ENCODE measurements at regions not wholly inside any gene's neighbourhood (a gene's known extent, or its start where the extent isn't known, plus 50 kb on each side); places are given as distances from the start of the nearest gene placed in this dataset.
A peak's percentile ranks its signal among the peaks of the same experiment; 100 is the strongest.

- DNase-seq (ENCODE audit: low read depth): no peak
- TF ChIP-seq, protein P1, sequence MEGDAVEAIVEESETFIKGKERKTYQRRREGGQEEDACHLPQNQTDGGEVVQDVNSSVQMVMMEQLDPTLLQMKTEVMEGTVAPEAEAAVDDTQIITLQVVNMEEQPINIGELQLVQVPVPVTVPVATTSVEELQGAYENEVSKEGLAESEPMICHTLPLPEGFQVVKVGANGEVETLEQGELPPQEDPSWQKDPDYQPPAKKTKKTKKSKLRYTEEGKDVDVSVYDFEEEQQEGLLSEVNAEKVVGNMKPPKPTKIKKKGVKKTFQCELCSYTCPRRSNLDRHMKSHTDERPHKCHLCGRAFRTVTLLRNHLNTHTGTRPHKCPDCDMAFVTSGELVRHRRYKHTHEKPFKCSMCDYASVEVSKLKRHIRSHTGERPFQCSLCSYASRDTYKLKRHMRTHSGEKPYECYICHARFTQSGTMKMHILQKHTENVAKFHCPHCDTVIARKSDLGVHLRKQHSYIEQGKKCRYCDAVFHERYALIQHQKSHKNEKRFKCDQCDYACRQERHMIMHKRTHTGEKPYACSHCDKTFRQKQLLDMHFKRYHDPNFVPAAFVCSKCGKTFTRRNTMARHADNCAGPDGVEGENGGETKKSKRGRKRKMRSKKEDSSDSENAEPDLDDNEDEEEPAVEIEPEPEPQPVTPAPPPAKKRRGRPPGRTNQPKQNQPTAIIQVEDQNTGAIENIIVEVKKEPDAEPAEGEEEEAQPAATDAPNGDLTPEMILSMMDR (IDR thresholded peaks at IDR 0.05; ENCODE audit: insufficient read depth, low read depth, low read length, missing control alignments): no peak
- H3K4me3 ChIP-seq (ENCODE audit: low read length): no peak overlapping the region
Measured at GRCh38 chr6:148602136-148602535, 144.7 kb upstream of the UST start.

DNA sequence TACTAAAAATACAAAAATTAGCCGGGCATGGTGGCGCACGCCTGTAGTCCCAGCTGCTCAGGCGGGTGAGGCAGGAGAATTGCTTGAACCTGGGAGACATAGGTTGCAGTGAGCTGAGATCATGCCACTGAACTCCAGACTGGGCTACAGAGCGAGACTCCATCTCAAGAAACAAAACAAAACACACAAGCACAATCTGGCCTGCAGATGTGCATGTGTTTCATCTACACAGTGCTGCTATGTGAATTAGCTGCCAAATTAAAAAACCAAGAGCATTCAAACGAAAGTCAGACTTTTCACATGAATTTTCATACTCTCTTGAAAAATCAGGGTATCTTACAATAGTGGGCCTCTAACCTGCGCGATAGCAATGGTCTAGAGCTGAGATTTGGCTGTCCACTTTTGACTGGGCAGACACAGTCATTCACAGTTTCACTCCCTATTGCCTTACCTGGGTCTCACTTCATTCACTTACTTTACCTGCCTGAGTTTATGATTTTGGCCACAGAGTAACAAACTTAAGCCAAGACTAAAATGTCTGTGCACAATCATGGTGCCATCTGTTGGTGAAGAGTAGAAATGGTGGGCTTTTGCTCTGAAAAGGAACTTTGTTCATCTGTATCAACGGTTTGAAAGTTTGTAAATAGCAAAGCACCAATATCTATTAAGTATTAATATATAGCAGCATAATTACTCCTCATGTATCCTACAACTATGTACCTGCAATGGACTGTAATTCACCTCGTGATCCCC lies 138.5 kb upstream of the UST start:
- peak; percentile 21 for DNase-seq (ENCODE audit: low read depth)
- TF ChIP-seq, protein P1 (IDR thresholded peaks at IDR 0.05; ENCODE audit: insufficient read depth, low read depth, low read length, missing control alignments): peak; percentile 27

DNA sequence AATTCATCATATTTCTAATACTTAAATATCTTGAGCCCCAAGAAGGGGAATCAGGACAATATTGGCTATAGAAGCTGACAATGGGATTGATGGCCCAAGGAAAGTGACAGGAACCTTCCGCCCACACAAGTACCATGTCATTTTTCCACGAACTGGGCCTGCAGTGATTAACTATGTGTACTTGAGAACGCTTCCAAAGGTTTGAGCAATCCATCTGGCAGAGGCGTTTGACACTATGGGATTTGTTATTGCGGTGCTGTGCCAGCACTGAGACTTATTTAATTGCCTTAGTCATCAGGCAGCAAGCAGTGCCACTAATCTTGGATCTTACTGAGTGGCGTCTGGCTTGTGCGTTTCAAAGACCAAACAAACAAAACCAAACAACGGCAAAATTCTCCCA lies 135.6 kb upstream of the UST start:
- DNase-seq (ENCODE audit: low read depth): peak; percentile 63
- TF ChIP-seq, protein P1 (IDR thresholded peaks at IDR 0.05; ENCODE audit: insufficient read depth, low read depth, low read length, missing control alignments): no peak

More for the DNA sequence above, 138.5 kb upstream of the UST start:
- H3K4me3 ChIP-seq (ENCODE audit: low read length): no peak overlapping the region

DNA sequence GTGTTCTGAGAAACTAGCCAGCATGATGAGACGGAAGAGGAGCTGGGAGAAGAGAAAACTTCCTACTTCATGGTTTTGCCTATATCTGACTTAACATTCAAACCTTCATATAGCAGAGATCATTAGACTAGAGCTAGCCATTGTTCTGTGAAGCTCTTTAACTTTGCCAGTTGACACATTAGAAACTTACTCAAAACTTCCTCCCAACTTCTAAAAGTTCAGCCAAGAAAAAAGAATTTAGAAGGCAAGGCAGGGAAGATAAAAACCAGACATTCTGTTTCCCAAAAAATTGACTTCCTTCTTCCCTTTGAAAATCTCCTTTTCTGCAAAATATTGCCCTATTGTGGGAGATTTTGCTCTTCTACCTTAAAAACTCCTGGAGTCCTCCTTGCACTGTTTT lies 134.8 kb upstream of the UST start:
- H3K4me3 ChIP-seq (ENCODE audit: low read length): no peak overlapping the region
- no peak for DNase-seq (ENCODE audit: low read depth)
- TF ChIP-seq, protein P1 (IDR thresholded peaks at IDR 0.05; ENCODE audit: insufficient read depth, low read depth, low read length, missing control alignments): no peak

More for the DNA sequence above, 135.6 kb upstream of the UST start:
- no peak overlapping the region for H3K4me3 ChIP-seq (ENCODE audit: low read length)

DNA sequence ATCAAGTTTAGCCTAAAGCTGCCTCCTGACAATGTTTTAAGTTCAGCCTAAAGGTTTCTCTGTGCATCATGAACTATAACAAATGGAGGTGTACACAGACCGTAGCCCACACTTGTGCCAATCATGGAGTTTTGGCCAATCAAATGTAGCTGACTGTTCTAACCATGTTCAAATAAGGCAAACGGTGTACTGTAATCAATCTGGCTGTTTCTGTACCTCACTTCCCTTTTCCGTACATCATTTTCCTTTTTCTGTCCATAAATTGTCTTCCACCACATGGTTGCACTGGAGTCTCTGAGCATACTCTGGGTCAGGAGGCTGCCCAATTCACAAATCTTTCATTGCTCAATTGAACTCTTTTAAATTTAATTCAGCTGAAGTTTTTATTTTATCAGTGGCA lies 132.2 kb upstream of the UST start:
- DNase-seq (ENCODE audit: low read depth): no peak
- H3K4me3 ChIP-seq (ENCODE audit: low read length): no peak overlapping the region
- TF ChIP-seq, protein P1 (IDR thresholded peaks at IDR 0.05; ENCODE audit: insufficient read depth, low read depth, low read length, missing control alignments): no peak

DNA sequence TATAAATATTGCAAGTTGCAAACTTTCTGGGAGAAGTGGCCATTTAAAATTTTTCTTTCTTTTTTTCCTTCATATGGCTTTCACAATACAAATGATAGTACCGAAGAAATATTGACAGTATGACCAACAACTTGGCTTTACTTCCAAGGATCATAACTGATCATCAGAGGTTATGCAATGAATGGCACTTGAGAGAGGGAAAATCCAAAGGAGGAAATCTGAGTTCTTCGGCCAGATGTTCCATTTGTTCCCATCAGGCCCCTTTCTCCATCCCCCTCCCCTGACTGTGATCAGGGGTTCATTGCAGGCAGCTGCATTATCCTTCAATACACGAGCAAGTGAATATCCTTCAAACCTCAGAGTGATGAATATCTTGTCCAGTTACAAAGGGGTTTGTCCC lies 130.0 kb upstream of the UST start:
- TF ChIP-seq, protein P1 (IDR thresholded peaks at IDR 0.05; ENCODE audit: insufficient read depth, low read depth, low read length, missing control alignments): no peak
- H3K4me3 ChIP-seq (ENCODE audit: low read length): no peak overlapping the region
- no peak for DNase-seq (ENCODE audit: low read depth)

GRCh38 chr6:148617530-148617929 lies 129.3 kb upstream of the UST start:
- DNase-seq (ENCODE audit: low read depth): no peak
- no peak overlapping the region for H3K4me3 ChIP-seq (ENCODE audit: low read length)
- TF ChIP-seq, protein P1 (IDR thresholded peaks at IDR 0.05; ENCODE audit: insufficient read depth, low read depth, low read length, missing control alignments): no peak
